ENCODE measurements at regions not wholly inside any gene's neighbourhood (a gene's known extent, or its start where the extent isn't known, plus 50 kb on each side); places are given as distances from the start of the nearest gene placed in this dataset.
"Not testable (repeated sequence)": the region's sequence is repeated elsewhere in the genome, so short reads cannot be mapped to it uniquely, and the experiment has no call there.

- DNase-seq = no peak
Measured at GRCh38 chr9:7739595-7739994, 60.0 kb downstream of the DMAC1 start.

DNA sequence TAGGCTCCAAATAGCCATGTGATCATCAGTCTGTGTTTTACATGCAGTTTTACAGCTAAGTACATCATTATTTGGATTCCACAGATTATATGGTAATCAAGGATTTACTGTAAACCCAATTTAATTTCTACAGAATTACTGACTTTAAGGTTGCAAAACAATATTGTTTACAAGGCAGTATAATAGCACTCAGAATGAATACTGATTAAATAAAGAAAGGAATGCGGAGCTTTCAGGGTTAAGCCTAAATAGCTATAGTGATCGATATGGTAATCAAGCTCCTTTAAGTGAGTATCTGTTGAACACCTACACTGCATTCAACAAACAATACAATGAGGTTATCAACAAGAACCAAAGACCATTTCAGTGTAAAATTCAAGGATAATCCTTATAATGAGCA, 64.3 kb downstream of the DMAC1 start:
- no peak for DNase-seq

DNA sequence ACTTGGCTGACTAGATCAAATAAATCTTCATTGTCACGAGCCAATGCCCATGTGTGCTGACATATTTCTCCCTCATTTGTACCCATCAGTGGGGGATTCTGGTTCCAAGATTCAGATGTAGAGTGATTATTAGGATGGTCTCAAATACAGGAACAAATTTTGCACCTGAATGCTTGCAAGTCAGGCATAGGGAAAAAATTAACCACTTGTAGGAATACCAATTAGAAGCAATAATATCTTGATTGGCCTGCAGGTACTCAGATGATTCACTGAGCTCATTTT, 69.5 kb downstream of the DMAC1 start:
- DNase-seq = no peak

DNA sequence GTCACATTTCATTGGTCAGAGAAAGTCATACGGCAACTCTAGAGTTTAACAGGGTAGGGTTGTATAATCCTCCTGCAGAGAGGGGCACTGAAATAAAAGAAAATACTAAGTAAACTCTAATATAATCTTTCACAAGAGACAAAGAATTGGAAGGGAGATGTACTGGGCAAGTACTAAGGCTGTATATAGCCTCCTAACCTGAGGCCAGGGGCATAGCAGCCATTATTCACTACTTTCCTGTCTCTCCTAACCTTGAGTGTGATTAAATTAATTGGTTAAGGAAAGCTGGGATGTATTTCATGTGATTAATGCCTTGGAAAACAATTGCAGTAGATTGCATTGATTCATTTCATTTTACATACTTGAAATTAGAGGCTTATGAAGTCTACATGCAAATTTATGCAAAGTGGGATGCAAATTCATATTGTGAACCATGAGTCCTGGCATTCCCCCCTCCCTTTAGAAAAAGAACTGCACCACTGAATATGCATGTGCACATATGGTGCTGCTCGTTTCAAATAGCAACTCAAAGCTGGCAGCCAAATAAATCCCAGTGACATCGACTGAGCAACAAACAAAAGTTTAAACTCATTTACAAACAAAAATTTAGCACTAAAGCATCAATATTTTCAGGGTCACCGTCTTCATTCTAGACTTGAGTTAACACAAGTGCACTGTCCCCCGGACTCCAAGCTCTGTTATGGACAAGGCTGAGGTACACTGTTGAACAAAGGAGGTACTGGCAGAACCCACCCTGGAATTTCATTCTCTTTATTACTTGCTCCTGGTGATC, 70.0 kb downstream of the DMAC1 start:
- DNase-seq = no peak

DNA sequence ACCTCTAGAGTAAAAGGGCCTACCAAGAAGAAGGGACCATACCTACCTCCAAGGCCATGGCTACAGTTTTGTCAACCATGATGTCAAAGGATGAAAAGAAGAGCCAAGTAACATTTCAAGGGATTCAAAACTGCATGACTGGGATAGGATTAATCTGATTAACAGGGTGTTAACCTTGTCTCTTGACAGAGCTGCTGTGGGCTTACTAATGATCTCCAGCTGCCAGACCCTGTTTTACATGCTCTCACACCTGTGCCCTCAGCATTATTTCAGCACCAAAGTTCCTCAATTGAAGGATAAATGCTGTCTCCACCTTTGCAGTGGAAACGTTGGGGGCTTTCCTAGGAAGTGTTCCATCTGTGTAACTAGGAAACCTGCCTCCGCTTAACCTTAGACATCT, 78.3 kb downstream of the DMAC1 start:
- no peak for DNase-seq

- not testable (repeated sequence) for DNase-seq
Measured at GRCh38 chr9:7713088-7713487, 86.5 kb downstream of the DMAC1 start.

- DNase-seq = no peak
Measured at GRCh38 chr9:7710686-7711085, 88.9 kb downstream of the DMAC1 start.

DNA sequence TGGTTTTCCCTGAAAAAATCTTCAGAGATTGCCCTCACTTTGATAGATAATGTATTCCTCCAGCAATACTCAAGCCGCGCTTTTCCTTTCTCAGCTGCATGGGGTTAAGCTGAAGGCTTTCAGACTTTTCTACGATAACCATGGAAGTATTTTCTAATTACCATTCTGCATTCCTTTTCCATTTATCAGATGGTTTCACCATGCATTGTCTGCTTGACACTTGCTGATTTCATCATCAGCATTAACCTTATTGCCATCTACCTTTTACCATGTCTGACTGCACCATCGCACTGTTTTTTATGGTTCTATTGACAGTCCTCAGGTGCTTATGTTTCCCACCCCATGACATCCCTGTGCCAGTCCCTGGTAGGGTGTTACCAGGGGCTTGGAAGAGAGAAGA, 91.6 kb downstream of the DMAC1 start:
- DNase-seq = no peak

DNA sequence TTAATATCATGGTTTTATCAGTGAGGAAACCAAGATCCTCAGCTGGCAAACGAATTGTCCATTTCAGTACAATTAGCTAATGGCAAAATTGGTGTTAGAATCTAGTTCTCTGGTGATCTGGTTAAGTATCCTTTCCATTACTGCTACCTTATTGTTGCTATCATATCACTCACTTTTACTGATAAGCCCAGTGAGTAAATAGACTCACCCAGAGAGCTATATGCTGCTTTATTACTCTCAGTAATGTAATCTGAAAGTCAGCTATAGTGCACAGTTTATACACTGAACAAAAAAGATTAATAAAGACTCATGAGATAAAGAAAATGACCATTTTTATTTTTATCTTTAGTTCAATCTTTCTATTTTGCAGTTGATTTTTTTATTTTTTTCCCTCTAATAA, 95.0 kb downstream of the DMAC1 start:
- no peak for DNase-seq

DNA sequence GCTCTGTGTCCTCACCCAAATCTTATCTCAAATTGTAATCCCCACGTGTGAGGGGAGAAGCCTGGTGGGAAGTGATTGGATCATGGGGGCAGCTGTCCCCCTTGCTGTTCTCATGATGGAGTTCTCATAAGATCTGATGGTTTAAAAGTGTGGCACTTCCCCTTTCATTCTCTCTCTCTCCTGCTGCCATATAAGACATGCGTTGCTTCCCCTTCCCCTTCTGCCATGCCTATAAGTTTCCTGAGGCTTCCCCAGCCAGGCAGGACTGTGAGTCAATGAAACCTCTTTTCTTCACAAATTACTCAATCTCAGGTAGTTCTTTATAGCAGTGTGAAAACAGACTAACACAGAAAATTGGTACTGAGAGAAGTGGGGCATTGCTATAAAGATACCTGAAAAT, 107.7 kb downstream of the DMAC1 start:
- no peak for DNase-seq

GRCh38 chr9:7690014-7690413, 109.6 kb downstream of the DMAC1 start:
- no peak for DNase-seq

- no peak for DNase-seq
Measured at GRCh38 chr9:7688626-7689025, 111.0 kb downstream of the DMAC1 start.

- DNase-seq = no peak
Measured at GRCh38 chr9:7676609-7677156, 122.9 kb downstream of the DMAC1 start.

DNA sequence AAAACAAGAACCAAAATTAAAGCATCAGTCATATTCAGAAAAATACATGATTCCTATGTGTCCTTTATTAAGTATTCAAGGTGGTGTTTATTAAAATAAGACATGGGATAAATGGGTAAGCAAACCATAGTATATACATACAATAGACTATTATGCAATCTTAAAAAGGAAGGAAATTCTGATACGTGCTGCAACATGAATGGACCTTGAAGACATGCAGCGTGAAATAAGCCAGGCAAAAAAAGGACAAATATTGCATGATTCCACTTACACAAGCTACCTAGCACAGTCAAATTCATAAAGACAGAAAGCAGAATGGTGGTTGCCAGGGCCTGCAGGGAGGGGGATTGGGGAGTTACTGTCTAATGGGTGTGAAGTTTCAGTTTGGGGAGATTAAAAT, 127.7 kb downstream of the DMAC1 start:
- no peak for DNase-seq

- no peak for DNase-seq
Measured at GRCh38 chr9:7668541-7668940, 131.0 kb downstream of the DMAC1 start.

GRCh38 chr9:7665874-7666273, 133.7 kb downstream of the DMAC1 start:
- DNase-seq = no peak

- DNase-seq = no peak
Measured at GRCh38 chr9:7659766-7660165, 139.8 kb downstream of the DMAC1 start.

DNA sequence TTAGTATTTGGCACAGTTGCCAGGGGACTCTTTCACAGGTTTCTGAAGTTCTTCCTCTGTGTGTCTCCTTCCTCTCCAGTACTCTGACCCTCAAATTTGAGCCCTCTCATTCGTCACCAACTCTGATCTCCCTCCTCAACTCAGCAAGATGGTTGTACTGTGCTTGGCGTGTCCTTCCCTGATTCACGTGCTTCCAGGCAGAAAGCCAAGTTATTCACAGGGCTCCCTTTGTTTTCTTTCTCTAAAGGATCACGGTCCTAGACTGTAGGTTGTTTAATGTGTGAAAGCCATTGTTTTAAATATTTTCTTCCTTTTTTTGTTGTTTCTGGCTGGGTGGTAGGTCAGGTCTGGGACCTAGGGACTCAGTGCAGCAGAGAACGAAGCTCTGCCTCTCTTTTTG, 142.9 kb downstream of the DMAC1 start:
- DNase-seq = no peak

DNA sequence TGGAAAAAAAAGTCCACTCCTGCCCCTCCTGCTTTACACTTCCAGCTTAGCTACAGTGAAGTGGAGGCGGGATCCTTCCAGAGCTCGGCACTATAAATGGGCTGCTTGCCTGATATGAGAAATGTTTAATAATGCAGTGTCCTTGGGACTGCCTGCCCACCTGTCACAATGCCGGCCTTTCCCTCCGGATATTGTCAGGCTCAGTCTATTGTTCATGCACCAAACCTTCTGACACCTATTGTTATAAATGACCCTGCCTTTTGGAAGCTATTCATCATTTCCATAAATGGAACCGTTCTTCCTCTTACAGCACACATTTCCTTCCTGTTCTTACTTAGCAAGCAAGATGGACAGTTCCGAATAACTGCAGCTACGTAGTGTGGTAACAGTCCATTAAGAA, 146.3 kb downstream of the DMAC1 start:
- DNase-seq = no peak

GRCh38 chr9:7640231-7640630, 159.3 kb downstream of the DMAC1 start:
- no peak for DNase-seq

DNA sequence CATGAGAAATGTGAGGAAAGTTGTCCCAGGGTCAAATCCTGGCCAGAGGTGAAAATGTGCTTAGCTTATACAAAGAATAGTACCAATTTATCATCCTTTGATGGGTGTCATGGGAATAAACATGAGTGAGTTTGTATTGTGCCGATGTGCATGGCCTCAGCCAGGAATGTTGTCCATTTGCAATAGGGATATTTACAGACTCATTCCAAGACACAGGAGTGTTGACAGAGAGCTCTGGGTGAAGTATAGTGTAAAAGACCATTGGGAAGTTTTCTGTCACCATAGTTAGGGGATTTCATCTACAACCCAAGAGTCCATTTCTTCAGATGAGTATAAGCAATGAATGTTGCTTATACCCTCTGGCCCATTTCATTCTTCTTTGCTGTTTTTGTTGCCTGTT, 160.1 kb downstream of the DMAC1 start:
- DNase-seq = no peak

DNA sequence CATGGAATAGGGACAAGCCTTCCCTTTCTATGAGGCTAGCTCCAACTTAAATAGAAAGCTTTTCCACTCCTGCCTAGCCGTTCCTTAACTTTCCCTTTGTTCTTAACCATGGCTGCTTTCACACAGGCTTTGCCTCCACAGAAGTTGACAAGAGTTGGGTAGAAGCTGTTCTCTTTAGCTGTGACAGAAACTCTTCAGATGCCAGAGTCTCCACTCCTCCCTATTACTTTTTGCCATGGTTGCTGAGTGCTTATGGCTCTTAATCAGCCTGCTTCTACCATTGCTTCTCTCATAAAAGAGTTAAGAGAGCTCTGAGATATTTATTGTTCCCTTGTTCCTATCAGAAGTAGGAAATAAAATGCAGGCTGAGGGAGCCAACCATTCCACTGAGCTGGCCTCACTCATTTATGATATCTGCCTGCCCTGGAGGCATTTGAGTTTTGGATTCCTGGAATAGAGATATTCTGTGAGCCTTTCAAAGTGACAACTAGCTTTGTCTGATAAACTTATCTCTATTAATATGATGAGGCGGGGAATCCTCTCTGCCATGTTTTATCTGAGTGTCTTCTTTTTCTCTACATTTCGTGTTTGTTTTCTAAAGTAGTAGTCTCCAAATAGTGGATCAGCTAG, 162.6 kb downstream of the DMAC1 start:
- no peak for DNase-seq

GRCh38 chr9:7636309-7636708, 163.3 kb downstream of the DMAC1 start:
- DNase-seq = no peak

- DNase-seq = not testable (repeated sequence)
Measured at GRCh38 chr9:7626571-7627029, 173.0 kb downstream of the DMAC1 start.

- no peak for DNase-seq
Measured at GRCh38 chr9:7622481-7622880, 177.1 kb downstream of the DMAC1 start.

All from suppressor macrophage treated with lipopolysaccharide for 4 hours (primary cell).